ENCODE measurements at regions not wholly inside any gene's neighbourhood (a gene's known extent, or its start where the extent isn't known, plus 50 kb on each side); places are given as distances from the start of the nearest gene placed in this dataset.

GRCh38 chr12:127280393-127281275 is 986.3 kb upstream of the TMEM132C start:
- FAIRE-seq, result no peak

GRCh38 chr12:127282786-127283565 is 984.0 kb upstream of the TMEM132C start:
- no peaks in the 10 kb centered on the region for H3K27me3 ChIP-seq (ENCODE audit: control insufficient read depth, insufficient read depth, low read length)
- no peak overlapping the region for H3K9ac ChIP-seq (ENCODE audit: low read length in 3 of 3)
- no peak for FAIRE-seq
- DNase-seq, result no peak
- no peaks in the 10 kb centered on the region for H3K9me3 ChIP-seq (ENCODE audit: control insufficient read depth in 2 of 3, insufficient read depth in 1 of 3, low read length in 3 of 3)
- intact Hi-C loops (cut with DNase I), result no loop called here
- TF ChIP-seq, protein P1, sequence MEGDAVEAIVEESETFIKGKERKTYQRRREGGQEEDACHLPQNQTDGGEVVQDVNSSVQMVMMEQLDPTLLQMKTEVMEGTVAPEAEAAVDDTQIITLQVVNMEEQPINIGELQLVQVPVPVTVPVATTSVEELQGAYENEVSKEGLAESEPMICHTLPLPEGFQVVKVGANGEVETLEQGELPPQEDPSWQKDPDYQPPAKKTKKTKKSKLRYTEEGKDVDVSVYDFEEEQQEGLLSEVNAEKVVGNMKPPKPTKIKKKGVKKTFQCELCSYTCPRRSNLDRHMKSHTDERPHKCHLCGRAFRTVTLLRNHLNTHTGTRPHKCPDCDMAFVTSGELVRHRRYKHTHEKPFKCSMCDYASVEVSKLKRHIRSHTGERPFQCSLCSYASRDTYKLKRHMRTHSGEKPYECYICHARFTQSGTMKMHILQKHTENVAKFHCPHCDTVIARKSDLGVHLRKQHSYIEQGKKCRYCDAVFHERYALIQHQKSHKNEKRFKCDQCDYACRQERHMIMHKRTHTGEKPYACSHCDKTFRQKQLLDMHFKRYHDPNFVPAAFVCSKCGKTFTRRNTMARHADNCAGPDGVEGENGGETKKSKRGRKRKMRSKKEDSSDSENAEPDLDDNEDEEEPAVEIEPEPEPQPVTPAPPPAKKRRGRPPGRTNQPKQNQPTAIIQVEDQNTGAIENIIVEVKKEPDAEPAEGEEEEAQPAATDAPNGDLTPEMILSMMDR (IDR thresholded peaks at IDR 0.05; ENCODE audit: borderline replicate concordance, extremely low read depth, insufficient read depth), result no peak
- H3K4me3 ChIP-seq (ENCODE audit: low read length in 3 of 3), result no peak overlapping the region
- H3K4me1 ChIP-seq (ENCODE audit: control insufficient read depth in 2 of 3, insufficient read depth in 2 of 3, low read depth in 1 of 3, low read length in 3 of 3), result no peaks in the 10 kb centered on the region
- H3K36me3 ChIP-seq (ENCODE audit: control insufficient read depth in 2 of 3, insufficient read depth in 3 of 3, low read length in 3 of 3), result no peaks in the 10 kb centered on the region
- H3K27ac ChIP-seq (ENCODE audit: low read depth in 2 of 2, low read length in 2 of 2), result no peak overlapping the region

More at GRCh38 chr12:127280393-127281275, 986.3 kb upstream of the TMEM132C start:
- H3K9ac ChIP-seq (ENCODE audit: low read length in 3 of 3), result no peak overlapping the region
- TF ChIP-seq, protein P1 (IDR thresholded peaks at IDR 0.05; ENCODE audit: borderline replicate concordance, extremely low read depth, insufficient read depth), result peak; percentile 87
- no peaks in the 10 kb centered on the region for H3K4me1 ChIP-seq (ENCODE audit: control insufficient read depth in 2 of 3, insufficient read depth in 2 of 3, low read depth in 1 of 3, low read length in 3 of 3)
- no peaks in the 10 kb centered on the region for H3K9me3 ChIP-seq (ENCODE audit: control insufficient read depth in 2 of 3, insufficient read depth in 1 of 3, low read length in 3 of 3)
- no peak overlapping the region for H3K27ac ChIP-seq (ENCODE audit: low read depth in 2 of 2, low read length in 2 of 2)
- H3K4me3 ChIP-seq (ENCODE audit: low read length in 3 of 3), result no peak overlapping the region
- H3K27me3 ChIP-seq (ENCODE audit: control insufficient read depth, insufficient read depth, low read length), result no peaks in the 10 kb centered on the region
- no peaks in the 10 kb centered on the region for H3K36me3 ChIP-seq (ENCODE audit: control insufficient read depth in 2 of 3, insufficient read depth in 3 of 3, low read length in 3 of 3)
- DNase-seq, result peak in 4 of 5 donors; percentile 40 to 68 (median 58)
- intact Hi-C loops (cut with DNase I), result no loop called here

DNA sequence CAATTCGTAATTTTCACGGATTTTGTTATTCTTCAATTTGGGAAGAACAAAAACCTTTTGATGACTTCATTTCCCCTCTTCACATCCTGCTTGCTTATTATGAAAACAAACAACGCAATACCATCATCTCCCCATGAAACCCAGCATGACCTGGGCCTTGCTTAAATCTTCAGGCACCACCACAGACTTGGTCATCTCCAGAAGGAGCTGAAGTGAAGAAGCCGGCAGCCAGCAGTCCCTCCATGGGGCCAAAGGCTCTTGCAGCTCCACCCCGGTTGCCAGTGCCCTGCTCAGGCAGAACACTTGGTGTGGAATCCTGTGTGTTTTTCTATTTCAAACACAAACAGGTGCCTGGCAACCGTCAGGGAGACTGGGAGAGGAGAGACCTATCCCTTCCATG is 982.9 kb upstream of the TMEM132C start:
- Histone ChIP-seq H3K9ac (ENCODE audit: low read length in 3 of 3) (no peak overlapping the region), H3K27ac (ENCODE audit: low read depth in 2 of 2, low read length in 2 of 2) (no peak overlapping the region), H3K4me1 (ENCODE audit: control insufficient read depth in 2 of 3, insufficient read depth in 2 of 3, low read depth in 1 of 3, low read length in 3 of 3) (no peaks in the 10 kb centered on the region), H3K4me3 (ENCODE audit: low read length in 3 of 3) (no peak overlapping the region), H3K36me3 (ENCODE audit: control insufficient read depth in 2 of 3, insufficient read depth in 3 of 3, low read length in 3 of 3) (no peaks in the 10 kb centered on the region), H3K9me3 (ENCODE audit: control insufficient read depth in 2 of 3, insufficient read depth in 1 of 3, low read length in 3 of 3) (no peaks in the 10 kb centered on the region), H3K27me3 (ENCODE audit: control insufficient read depth, insufficient read depth, low read length) (no peaks in the 10 kb centered on the region)
- FAIRE-seq, result no peak
- DNase-seq, result no peak
- TF ChIP-seq, protein P1 (IDR thresholded peaks at IDR 0.05; ENCODE audit: borderline replicate concordance, extremely low read depth, insufficient read depth), result no peak
- intact Hi-C loops (cut with DNase I), result no loop called here
